ENCODE measurements at regions not wholly inside any gene's neighbourhood (a gene's known extent, or its start where the extent isn't known, plus 50 kb on each side); places are given as distances from the start of the nearest gene placed in this dataset.

DNA sequence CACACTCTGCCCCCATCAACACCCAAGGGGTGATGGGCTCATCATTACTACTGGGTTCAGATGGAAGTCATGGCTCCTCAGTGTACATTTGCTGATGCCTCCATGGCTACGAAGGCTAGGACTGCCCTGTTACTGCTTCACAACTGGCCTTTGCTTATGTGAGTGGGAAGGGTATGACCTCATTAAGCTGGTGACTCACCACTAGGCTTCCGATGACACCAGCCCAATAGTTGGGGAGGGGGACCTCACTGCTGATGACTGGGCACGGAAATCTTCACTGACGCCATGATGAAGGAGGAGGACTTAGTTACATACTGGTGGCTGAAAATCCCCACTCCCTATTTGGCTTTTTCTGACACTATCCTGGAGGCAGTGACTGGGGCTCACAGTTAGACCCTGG is 263.2 kb downstream of the CMPK2 start:
- ChIA-PET RAD21 (ENCODE audit: low non-redundant PET in 1 of 2, low total read pairs in 2 of 2, uncharacterized antibody in 2 of 2, unreplicated experiment in 2 of 2) (no interaction called here), POLR2A (no interaction called here), CTCF (no interaction called here)
- H3K9me3 ChIP-seq (ENCODE audit: control insufficient read depth in 1 of 2, insufficient read depth in 1 of 2, low read depth in 1 of 2, low read length in 2 of 2) = no peaks in the 10 kb centered on the region; a peak in 1 of 4 replicates
- DNase-seq (ENCODE audit: low read depth, low spot score) (no peak), ATAC-seq (no peak)
- no peaks in the 10 kb centered on the region for H3K4me1 ChIP-seq (ENCODE audit: control insufficient read depth in 1 of 2, insufficient read depth in 2 of 2, low read length in 2 of 2)
- H3K79me2 ChIP-seq (ENCODE audit: insufficient read depth, low read length) = no peaks in the 10 kb centered on the region
- no peak overlapping the region for H2AFZ ChIP-seq (ENCODE audit: low read depth, low read length, poor library complexity, severe bottlenecking)
- H3K27ac ChIP-seq (ENCODE audit: low read depth, low read length) = no peak overlapping the region
- no peaks in the 10 kb centered on the region for H4K20me1 ChIP-seq (ENCODE audit: insufficient read depth)
- no peak overlapping the region for H3K4me3 ChIP-seq (replicated peaks in 1 of 2; ENCODE audit: low read depth in 1 of 2, low read length in 2 of 2)
- no peaks in the 10 kb centered on the region for H3K9me2 ChIP-seq (ENCODE audit: insufficient read depth)
- TF ChIP-seq CBX3 (IDR thresholded peaks at IDR 0.05; ENCODE audit: low read depth) (no peak), SRF (IDR thresholded peaks at IDR 0.05; ENCODE audit: low read depth) (no peak), ZNF274 (IDR thresholded peaks at IDR 0.05; ENCODE audit: low read depth, low read length) (no peak), POLR2AphosphoS5 (IDR thresholded peaks at IDR 0.05; ENCODE audit: low read depth, low read length) (no peak), EZH2 (IDR thresholded peaks at IDR 0.05) (no peak), ELF1 (IDR thresholded peaks at IDR 0.05; ENCODE audit: borderline replicate concordance, low read depth) (no peak), CEBPB (IDR thresholded peaks at IDR 0.05; ENCODE audit: low read depth) (no peak)
- TF ChIP-seq, protein P1, sequence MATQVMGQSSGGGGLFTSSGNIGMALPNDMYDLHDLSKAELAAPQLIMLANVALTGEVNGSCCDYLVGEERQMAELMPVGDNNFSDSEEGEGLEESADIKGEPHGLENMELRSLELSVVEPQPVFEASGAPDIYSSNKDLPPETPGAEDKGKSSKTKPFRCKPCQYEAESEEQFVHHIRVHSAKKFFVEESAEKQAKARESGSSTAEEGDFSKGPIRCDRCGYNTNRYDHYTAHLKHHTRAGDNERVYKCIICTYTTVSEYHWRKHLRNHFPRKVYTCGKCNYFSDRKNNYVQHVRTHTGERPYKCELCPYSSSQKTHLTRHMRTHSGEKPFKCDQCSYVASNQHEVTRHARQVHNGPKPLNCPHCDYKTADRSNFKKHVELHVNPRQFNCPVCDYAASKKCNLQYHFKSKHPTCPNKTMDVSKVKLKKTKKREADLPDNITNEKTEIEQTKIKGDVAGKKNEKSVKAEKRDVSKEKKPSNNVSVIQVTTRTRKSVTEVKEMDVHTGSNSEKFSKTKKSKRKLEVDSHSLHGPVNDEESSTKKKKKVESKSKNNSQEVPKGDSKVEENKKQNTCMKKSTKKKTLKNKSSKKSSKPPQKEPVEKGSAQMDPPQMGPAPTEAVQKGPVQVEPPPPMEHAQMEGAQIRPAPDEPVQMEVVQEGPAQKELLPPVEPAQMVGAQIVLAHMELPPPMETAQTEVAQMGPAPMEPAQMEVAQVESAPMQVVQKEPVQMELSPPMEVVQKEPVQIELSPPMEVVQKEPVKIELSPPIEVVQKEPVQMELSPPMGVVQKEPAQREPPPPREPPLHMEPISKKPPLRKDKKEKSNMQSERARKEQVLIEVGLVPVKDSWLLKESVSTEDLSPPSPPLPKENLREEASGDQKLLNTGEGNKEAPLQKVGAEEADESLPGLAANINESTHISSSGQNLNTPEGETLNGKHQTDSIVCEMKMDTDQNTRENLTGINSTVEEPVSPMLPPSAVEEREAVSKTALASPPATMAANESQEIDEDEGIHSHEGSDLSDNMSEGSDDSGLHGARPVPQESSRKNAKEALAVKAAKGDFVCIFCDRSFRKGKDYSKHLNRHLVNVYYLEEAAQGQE (IDR thresholded peaks at IDR 0.05; ENCODE audit: low read depth) = no peak
- intact Hi-C loops (cut with micrococcal nuclease) = no loop called here
- H3K4me2 ChIP-seq (ENCODE audit: low read length) = no peak overlapping the region
- no peaks in the 10 kb centered on the region for H3K27me3 ChIP-seq (ENCODE audit: insufficient read depth, low read length)
- BruUV-seq (replicated peaks) = no TSS peak
- no peaks in the 10 kb centered on the region for H3K36me3 ChIP-seq (ENCODE audit: control insufficient read depth in 1 of 2, insufficient read depth in 2 of 2, low read length in 2 of 2)
- no peak overlapping the region for H3K9ac ChIP-seq (ENCODE audit: low read length)

Data from HCT116 (cell line).